HG02763 (cell line): ENCODE measurements at regions not wholly inside any gene's neighbourhood (a gene's known extent, or its start where the extent isn't known, plus 50 kb on each side); places are given as distances from the start of the nearest gene placed in this dataset.

Experiments used
- ATAC-seq: cut with Tn5 transposase; IDR thresholded peaks from one replicate; pipeline ENCODE4 v1.9.1; 2021; ENCODE audit warnings: mild to moderate bottlenecking, moderate library complexity; ENCODE audit not compliant: unreplicated experiment

- no peak for ATAC-seq
Measured at GRCh38 chr13:59545007-59545406, 618.7 kb downstream of the DIAPH3 start.

- ATAC-seq, result no peak
Measured at GRCh38 chr13:59546178-59546577, 617.5 kb downstream of the DIAPH3 start.

GRCh38 chr13:59547950-59548349, 615.8 kb downstream of the DIAPH3 start:
- no peak for ATAC-seq

GRCh38 chr13:59562924-59563323, 600.8 kb downstream of the DIAPH3 start:
- ATAC-seq, result no peak

GRCh38 chr13:59566561-59566960, 597.2 kb downstream of the DIAPH3 start:
- no peak for ATAC-seq

GRCh38 chr13:59568306-59568705, 595.4 kb downstream of the DIAPH3 start:
- no peak for ATAC-seq

- no peak for ATAC-seq
Measured at GRCh38 chr13:59570204-59570603, 593.5 kb downstream of the DIAPH3 start.

- ATAC-seq, result no peak
Measured at GRCh38 chr13:59584101-59584500, 579.6 kb downstream of the DIAPH3 start.

- ATAC-seq, result no peak
Measured at GRCh38 chr13:59584761-59585670, 578.7 kb downstream of the DIAPH3 start.

GRCh38 chr13:59587030-59587429, 576.7 kb downstream of the DIAPH3 start:
- no peak for ATAC-seq

GRCh38 chr13:59587971-59588716, 575.6 kb downstream of the DIAPH3 start:
- ATAC-seq, result no peak

GRCh38 chr13:59588717-59589067, 575.0 kb downstream of the DIAPH3 start:
- no peak for ATAC-seq

- no peak for ATAC-seq
Measured at GRCh38 chr13:59601993-59602392, 561.7 kb downstream of the DIAPH3 start.

- ATAC-seq, result no peak
Measured at GRCh38 chr13:59603646-59604045, 560.1 kb downstream of the DIAPH3 start.

- no peak for ATAC-seq
Measured at GRCh38 chr13:59607172-59607571, 556.6 kb downstream of the DIAPH3 start.

GRCh38 chr13:59607780-59608233, 555.9 kb downstream of the DIAPH3 start:
- no peak for ATAC-seq

- ATAC-seq, result no peak
Measured at GRCh38 chr13:59609421-59609820, 554.3 kb downstream of the DIAPH3 start.
